Muscle layer of duodenum (tissue), 2 donors: ENCODE measurements at regions not wholly inside any gene's neighbourhood (a gene's known extent, or its start where the extent isn't known, plus 50 kb on each side); places are given as distances from the start of the nearest gene placed in this dataset.
"Not testable (repeated sequence)": the region's sequence is repeated elsewhere in the genome, so short reads cannot be mapped to it uniquely, and the experiment has no call there.

ENCODE experiments used
- H3K27ac ChIP-seq: one replicate; pipeline ENCODE4 v1.7.0; 2013; ENCODE audit warnings: mild to moderate bottlenecking, low read length
- H3K27me3 ChIP-seq: one replicate; pipeline ENCODE4 v1.7.0; 2013; ENCODE audit warnings: low read depth, mild to moderate bottlenecking, control low read depth, low read length
- H3K36me3 ChIP-seq, 2 donors: one replicate each; pipeline ENCODE4 v1.7.0; 2013; ENCODE audit warnings: low read length in 2 of 2, control low read depth in 1 of 2, mild to moderate bottlenecking in 1 of 2; ENCODE audit not compliant: insufficient read depth in 2 of 2, control insufficient read depth in 1 of 2
- H3K4me1 ChIP-seq, 2 donors: one replicate each; pipeline ENCODE4 v1.7.0; 2013; ENCODE audit warnings: low read length in 2 of 2, mild to moderate bottlenecking in 2 of 2, control low read depth in 1 of 2, moderate library complexity in 1 of 2; ENCODE audit not compliant: insufficient read depth in 2 of 2, control insufficient read depth in 1 of 2
- H3K4me3 ChIP-seq, 2 donors: one replicate each; pipeline ENCODE4 v1.7.0; 2013; ENCODE audit warnings: low read length in 2 of 2, low read depth in 1 of 2, mild to moderate bottlenecking in 1 of 2
- H3K9me3 ChIP-seq, 2 donors: one replicate each; pipeline ENCODE4 v1.7.0; 2013; ENCODE audit warnings: low read length in 2 of 2, control low read depth in 1 of 2, mild to moderate bottlenecking in 1 of 2; ENCODE audit not compliant: control insufficient read depth in 1 of 2
- donor health status: healthy.

DNA sequence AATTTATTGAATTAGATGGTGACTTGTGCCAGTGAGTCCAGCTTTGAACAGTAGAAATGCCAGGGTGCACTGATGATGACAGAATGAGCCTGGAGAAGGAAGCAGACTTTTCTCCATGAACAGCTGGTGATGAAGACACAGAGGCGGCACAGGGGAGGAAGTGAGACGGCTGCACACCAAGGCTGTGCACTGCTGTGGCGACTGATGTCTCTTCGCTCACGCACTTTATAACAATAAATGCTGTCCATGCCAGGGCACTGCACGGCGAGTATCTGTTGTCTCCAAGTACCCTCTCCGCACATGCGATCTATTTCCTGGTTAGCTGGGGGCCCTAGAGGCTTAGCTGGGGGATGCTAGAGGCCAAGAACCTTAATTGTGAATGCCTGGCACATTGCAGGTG is 175.2 kb downstream of the TMEM200C start:
- Histone ChIP-seq H3K27ac (no peak overlapping the region), H3K9me3 (no peaks in the 10 kb centered on the region), H3K4me3 (no peak overlapping the region), H3K36me3 (no peaks in the 10 kb centered on the region), H3K27me3 (no peaks in the 10 kb centered on the region), H3K4me1 (no peaks in the 10 kb centered on the region)

DNA sequence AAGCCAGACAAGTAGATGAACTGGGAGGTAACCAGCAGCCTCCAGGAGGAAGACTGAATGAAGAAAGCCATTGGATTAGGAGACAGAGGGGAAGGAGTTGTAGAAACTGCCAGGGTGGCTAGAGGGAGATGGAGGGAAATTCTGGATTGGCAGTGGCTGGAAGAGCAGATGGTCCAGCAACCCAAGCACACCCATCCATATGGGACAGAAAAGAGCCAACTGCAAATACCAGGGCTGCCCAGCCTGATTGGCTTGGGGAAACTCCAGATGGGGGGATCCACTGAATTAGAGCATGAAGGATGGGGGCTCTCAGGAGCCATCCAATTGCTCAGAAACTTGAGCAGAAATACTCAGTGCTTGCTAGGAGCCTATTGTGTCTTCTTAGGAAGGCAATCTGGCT is 173.5 kb upstream of the EPB41L3 start:
- H3K4me3 ChIP-seq = no peak overlapping the region
- H3K9me3 ChIP-seq = no peaks in the 10 kb centered on the region
- H3K27ac ChIP-seq = no peak overlapping the region
- no peaks in the 10 kb centered on the region for H3K4me1 ChIP-seq
- H3K36me3 ChIP-seq = no peaks in the 10 kb centered on the region
- H3K27me3 ChIP-seq = no peaks in the 10 kb centered on the region

DNA sequence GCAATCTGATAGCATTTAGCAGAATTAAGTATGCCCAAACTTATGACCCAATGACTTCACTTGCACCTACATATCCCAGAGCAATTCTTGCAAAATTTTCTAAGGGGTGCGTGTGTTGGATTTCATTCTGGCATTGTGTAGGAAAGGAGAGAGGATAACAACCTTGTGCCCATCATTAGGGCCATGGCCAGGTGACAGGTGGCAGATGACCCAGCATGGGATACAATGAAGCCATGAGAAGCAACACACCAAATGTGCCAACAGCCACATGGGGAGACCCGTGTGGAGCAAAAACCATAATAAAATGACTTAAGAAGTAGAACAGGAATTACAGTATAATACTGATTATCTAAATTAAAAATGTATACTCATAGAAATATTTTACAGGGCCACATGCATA is 166.9 kb upstream of the EPB41L3 start:
- Histone ChIP-seq H3K27me3 (no peaks in the 10 kb centered on the region), H3K4me1 (no peaks in the 10 kb centered on the region), H3K9me3 (no peaks in the 10 kb centered on the region), H3K27ac (no peak overlapping the region), H3K36me3 (no peaks in the 10 kb centered on the region), H3K4me3 (no peak overlapping the region)

DNA sequence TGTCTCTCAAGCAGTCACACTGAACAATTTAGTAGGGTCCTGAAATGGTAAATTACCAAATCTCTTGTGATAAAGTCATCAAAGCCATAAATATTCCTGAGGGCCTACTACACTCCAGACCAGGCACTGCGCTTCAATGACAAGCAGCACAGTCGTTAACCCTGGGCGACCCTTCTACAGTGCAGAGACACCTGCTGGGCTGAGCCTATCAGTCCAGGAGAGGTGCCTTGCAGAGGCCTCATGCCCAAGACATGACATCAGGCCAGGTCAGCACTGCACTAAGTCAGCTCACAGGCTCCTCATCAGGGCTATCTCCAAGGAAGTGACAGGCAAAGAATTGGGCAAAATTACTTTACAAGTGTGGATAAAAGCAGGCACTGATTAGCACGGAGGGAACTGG is 166.4 kb upstream of the EPB41L3 start:
- H3K9me3 ChIP-seq = no peaks in the 10 kb centered on the region
- H3K4me1 ChIP-seq = no peaks in the 10 kb centered on the region
- H3K36me3 ChIP-seq = no peaks in the 10 kb centered on the region
- no peak overlapping the region for H3K27ac ChIP-seq
- no peak overlapping the region for H3K4me3 ChIP-seq
- no peaks in the 10 kb centered on the region for H3K27me3 ChIP-seq

DNA sequence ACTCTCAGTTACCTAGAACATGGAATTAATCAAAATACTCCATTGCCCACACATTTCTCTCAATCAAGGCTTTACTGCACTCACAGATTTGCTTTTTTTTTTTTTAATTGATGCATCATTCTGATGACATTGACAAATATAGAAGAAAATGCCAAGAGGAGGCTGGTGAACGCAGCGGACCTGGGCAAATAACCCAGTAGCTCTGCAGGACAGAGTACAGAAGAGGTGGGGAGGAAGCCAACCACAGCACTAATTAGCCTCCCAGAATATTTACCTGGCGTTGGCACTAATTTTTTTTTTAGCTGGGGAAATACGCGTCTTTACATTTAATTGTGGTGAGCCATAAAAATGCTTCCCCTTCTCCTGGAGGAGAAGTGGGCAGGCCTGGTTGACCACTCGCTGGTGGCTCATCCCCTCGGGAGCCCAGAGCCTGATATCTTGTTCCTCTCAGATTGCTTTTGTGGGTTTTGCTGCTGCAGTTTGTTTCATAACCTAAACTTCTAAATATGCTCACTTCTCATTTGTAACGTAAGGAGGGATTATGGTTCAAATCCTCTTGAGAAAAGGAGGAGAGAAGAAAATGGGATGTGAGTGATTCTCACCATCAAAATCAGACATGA is 165.8 kb upstream of the EPB41L3 start:
- no peak overlapping the region for H3K27ac ChIP-seq
- H3K4me3 ChIP-seq = no peak overlapping the region
- H3K27me3 ChIP-seq = no peaks in the 10 kb centered on the region
- H3K9me3 ChIP-seq = no peaks in the 10 kb centered on the region
- no peaks in the 10 kb centered on the region for H3K36me3 ChIP-seq
- no peaks in the 10 kb centered on the region for H3K4me1 ChIP-seq

DNA sequence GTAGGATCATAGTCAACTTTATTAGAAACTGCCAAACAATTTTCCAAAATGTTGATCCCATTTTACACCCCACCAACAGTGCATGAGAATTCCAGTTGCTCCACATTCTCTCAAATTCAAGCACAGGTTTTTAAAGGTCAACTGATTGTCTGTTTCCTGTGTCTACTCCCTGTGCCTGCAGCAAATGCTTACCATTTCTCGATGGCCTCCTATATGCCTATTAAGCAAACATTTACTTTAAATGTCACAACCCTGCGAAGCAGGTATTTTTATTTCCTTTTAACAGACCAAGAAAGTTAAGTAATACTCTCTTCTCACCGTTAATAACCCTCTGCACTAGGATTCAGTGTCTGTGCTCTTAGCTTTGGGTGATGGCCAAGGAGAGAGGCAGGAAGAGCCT is 163.8 kb upstream of the EPB41L3 start:
- Histone ChIP-seq H3K27ac (no peak overlapping the region), H3K4me3 (no peak overlapping the region), H3K9me3 (no peaks in the 10 kb centered on the region), H3K4me1 (no peaks in the 10 kb centered on the region), H3K36me3 (no peaks in the 10 kb centered on the region), H3K27me3 (no peaks in the 10 kb centered on the region)

DNA sequence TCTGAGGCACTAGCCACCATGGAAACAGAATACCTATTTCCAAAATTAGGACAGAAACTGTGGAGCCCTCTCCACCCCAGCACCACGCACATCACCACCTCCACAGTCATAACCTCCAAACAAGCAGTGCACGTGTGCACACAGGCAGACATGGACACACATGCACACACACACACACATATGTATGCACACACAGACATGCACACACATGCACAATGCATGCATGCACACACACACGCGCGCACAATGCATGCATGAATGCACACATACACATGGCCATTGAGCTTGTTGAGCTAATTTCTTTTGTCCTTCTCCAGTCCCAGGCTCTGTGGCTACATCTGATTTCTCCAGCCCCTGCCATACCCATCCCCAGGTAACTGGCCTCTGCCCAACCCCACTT is 161.6 kb upstream of the EPB41L3 start:
- H3K9me3 ChIP-seq = no peaks in the 10 kb centered on the region
- no peaks in the 10 kb centered on the region for H3K36me3 ChIP-seq
- H3K4me1 ChIP-seq = no peaks in the 10 kb centered on the region

DNA sequence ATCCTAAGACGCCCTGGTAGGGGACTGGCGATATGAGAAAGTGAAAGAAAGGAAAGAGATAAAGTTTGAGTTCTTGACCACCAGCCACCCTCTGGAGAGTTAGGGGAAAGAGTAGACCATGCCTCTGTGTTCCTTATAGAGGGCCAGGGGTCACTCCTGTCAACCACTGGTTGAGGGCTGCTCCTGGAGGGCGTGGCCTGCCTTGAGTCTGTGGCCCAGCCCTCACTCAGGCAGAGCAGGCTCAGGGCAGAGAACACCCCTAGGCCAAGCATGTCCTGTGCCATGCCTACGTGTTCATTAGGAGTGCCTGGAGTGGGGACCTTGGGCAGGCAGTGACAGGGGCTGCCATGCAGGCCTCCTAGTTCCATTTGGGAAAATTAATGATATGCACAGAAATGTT is 161.1 kb upstream of the EPB41L3 start:
- Histone ChIP-seq H3K27me3 (no peaks in the 10 kb centered on the region), H3K4me3 (no peak overlapping the region), H3K27ac (no peak overlapping the region), H3K4me1 (no peaks in the 10 kb centered on the region), H3K36me3 (no peaks in the 10 kb centered on the region), H3K9me3 (no peaks in the 10 kb centered on the region)

More for the DNA sequence above, 161.6 kb upstream of the EPB41L3 start:
- H3K4me3 ChIP-seq = no peak overlapping the region
- no peaks in the 10 kb centered on the region for H3K27me3 ChIP-seq
- H3K27ac ChIP-seq = no peak overlapping the region

DNA sequence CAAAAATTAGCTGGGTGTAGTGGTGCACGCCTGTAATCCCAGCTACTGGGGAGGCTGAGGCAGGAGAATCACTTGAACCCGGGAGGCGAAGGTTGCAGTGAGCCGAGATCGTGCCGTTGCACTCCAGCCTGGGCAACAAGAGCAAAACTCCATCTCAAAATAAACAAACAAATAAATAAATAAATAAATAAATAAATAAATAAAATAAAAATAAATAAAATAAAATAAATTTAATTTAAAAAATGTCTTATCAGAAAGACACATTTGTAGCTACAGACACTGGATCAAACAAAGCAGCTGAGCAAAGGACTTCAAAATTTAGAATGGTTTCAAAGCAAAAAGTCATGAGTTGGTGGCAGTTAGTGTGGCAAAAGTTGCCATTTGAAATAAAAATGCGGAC is 158.2 kb upstream of the EPB41L3 start:
- H3K27ac ChIP-seq, H3K27me3 ChIP-seq, H3K4me1 ChIP-seq, H3K36me3 ChIP-seq, H3K9me3 ChIP-seq, H3K4me3 ChIP-seq: not testable (repeated sequence)

DNA sequence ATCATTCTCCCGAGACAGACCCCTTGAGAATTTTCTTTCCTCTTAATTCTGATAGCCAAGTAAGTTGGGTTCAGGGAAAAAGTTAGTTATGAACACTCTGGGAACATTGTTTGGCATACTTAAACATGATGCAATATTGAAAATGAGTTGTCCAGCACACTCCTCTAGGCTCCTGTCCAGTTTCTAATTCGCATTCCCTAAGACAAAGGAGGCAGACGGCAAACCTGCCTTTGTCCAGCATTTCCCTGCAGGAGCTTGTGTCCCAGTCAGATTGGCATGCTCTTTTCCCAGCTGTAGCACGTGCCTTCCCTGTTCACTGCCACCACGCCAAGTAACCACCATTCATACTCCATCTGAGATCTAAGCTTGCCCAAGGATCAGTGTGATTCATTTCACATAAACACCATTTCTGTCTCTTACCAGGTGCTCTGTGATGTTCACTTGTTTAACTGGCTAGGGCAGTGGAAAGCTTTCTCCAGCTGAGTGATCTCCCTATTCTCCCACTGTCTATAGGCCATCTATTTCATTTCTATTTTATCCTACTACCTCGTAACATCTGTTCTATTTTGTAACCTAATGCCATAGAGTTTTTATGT is 150.0 kb upstream of the EPB41L3 start:
- no peaks in the 10 kb centered on the region for H3K36me3 ChIP-seq
- H3K27ac ChIP-seq = no peak overlapping the region
- no peaks in the 10 kb centered on the region for H3K27me3 ChIP-seq

DNA sequence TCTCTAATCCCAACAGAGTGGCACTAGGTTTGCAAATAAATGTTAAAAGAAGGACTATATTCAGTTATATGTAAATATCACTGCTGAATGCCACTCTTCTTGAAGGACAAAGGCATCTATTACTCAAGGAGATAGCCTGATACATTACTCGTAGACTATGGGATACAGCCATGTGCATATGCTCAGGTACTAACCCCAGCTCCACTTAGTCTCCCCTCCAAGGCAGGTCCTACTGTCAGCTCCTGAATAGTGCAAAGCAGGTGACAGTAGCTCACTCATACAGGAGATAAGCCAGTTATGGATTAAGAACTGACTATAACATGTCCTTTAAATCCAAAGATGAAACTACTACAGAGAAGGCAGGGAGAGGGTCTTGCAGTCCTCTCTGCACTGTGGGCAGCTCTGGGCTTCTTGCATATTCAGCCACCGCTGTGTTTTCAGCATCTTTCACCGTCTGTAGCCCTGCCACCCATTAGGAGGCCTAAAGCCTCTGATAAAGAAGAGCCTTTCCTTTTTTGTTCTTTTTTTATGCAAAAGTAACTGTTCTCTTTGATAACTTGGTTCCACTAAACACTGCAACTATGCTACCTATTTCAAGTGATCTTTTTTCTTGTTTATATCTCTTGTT is 135.1 kb upstream of the EPB41L3 start:
- Histone ChIP-seq H3K36me3 (no peaks in the 10 kb centered on the region), H3K4me3 (no peak overlapping the region), H3K27me3 (no peaks in the 10 kb centered on the region), H3K4me1 (no peaks in the 10 kb centered on the region), H3K9me3 (no peaks in the 10 kb centered on the region), H3K27ac (no peak overlapping the region)

More for the DNA sequence above, 150.0 kb upstream of the EPB41L3 start:
- Histone ChIP-seq H3K4me1 (no peaks in the 10 kb centered on the region), H3K4me3 (no peak overlapping the region), H3K9me3 (peaks cover 0 to 12% of the 10 kb centered on the region in 2 donors)

DNA sequence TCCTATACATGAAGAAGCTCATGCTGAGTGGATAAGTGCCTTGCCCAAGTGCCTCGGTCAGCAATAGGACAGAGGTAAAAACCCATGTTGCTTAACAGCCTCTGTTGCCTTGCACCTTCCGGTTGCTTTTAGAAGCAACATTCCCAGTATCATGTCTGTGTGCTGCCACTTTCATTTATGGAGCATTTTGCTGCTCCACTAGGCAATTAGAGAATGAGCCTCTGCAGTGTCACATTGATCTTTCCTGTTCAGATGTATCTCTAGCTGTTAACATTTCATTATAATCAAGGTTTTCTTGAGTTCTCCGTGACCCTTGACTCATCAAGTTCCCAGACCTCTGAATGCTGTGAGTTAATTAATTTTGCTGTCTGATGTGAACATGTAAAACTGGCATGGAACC is 134.5 kb upstream of the EPB41L3 start:
- no peaks in the 10 kb centered on the region for H3K4me1 ChIP-seq
- H3K4me3 ChIP-seq = no peak overlapping the region
- no peaks in the 10 kb centered on the region for H3K9me3 ChIP-seq
- no peak overlapping the region for H3K27ac ChIP-seq
- H3K27me3 ChIP-seq = no peaks in the 10 kb centered on the region
- H3K36me3 ChIP-seq = no peaks in the 10 kb centered on the region
